ENCODE measurements at regions not wholly inside any gene's neighbourhood (a gene's known extent, or its start where the extent isn't known, plus 50 kb on each side); places are given as distances from the start of the nearest gene placed in this dataset.

GRCh38 chr6:105850261-105851112 lies 235.6 kb upstream of the PRDM1 start:
- Histone ChIP-seq H3K4me3 (no peak overlapping the region), H4K20me1 (ENCODE audit: insufficient read depth) (no peaks in the 10 kb centered on the region), H3K79me2 (ENCODE audit: low read depth) (no peaks in the 10 kb centered on the region), H3K9me3 (ENCODE audit: insufficient read depth, low read depth) (no peaks in the 10 kb centered on the region), H3F3A (ENCODE audit: insufficient read depth, low read depth) (no peaks in the 10 kb centered on the region), H2AFZ (no peak overlapping the region), H3K9me2 (ENCODE audit: insufficient read depth) (no peaks in the 10 kb centered on the region), H3K4me1 (replicated peaks; ENCODE audit: insufficient read depth) (no peaks in the 10 kb centered on the region), H3K36me3 (ENCODE audit: low read depth) (no peaks in the 10 kb centered on the region), H3K27ac (no peak overlapping the region), H3K27me3 (ENCODE audit: insufficient read depth, low read depth) (no peaks in the 10 kb centered on the region), H3K4me2 (no peak overlapping the region)
- intact Hi-C loops (cut with micrococcal nuclease; ENCODE audit: unreplicated experiment): no loop called here
- no TSS peak for BruUV-seq (replicated peaks)
- ChIA-PET CTCF (no interaction called here), POLR2A (ENCODE audit: unreplicated experiment) (no interaction called here)
- TF ChIP-seq EZH2 (IDR thresholded peaks at IDR 0.05; ENCODE audit: low read depth): no peak
- DNase-seq: no peak

GRCh38 chr6:105849746-105850145 lies 236.4 kb upstream of the PRDM1 start:
- Histone ChIP-seq H3K79me2 (ENCODE audit: low read depth) (no peaks in the 10 kb centered on the region), H3K27me3 (ENCODE audit: insufficient read depth, low read depth) (no peaks in the 10 kb centered on the region), H2AFZ (no peak overlapping the region), H4K20me1 (ENCODE audit: insufficient read depth) (no peaks in the 10 kb centered on the region), H3K27ac (no peak overlapping the region), H3K4me1 (replicated peaks; ENCODE audit: insufficient read depth) (no peaks in the 10 kb centered on the region), H3K9me2 (ENCODE audit: insufficient read depth) (no peaks in the 10 kb centered on the region), H3K4me2 (no peak overlapping the region), H3K36me3 (ENCODE audit: low read depth) (no peaks in the 10 kb centered on the region), H3K9me3 (ENCODE audit: insufficient read depth, low read depth) (no peaks in the 10 kb centered on the region), H3K4me3 (no peak overlapping the region), H3F3A (ENCODE audit: insufficient read depth, low read depth) (no peaks in the 10 kb centered on the region)
- BruUV-seq (replicated peaks): no TSS peak
- ChIA-PET POLR2A (ENCODE audit: unreplicated experiment) (no interaction called here), CTCF (no interaction called here)
- intact Hi-C loops (cut with micrococcal nuclease; ENCODE audit: unreplicated experiment): no loop called here
- DNase-seq: no peak
- TF ChIP-seq, protein P1, sequence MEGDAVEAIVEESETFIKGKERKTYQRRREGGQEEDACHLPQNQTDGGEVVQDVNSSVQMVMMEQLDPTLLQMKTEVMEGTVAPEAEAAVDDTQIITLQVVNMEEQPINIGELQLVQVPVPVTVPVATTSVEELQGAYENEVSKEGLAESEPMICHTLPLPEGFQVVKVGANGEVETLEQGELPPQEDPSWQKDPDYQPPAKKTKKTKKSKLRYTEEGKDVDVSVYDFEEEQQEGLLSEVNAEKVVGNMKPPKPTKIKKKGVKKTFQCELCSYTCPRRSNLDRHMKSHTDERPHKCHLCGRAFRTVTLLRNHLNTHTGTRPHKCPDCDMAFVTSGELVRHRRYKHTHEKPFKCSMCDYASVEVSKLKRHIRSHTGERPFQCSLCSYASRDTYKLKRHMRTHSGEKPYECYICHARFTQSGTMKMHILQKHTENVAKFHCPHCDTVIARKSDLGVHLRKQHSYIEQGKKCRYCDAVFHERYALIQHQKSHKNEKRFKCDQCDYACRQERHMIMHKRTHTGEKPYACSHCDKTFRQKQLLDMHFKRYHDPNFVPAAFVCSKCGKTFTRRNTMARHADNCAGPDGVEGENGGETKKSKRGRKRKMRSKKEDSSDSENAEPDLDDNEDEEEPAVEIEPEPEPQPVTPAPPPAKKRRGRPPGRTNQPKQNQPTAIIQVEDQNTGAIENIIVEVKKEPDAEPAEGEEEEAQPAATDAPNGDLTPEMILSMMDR (conservative IDR thresholded peaks at IDR 0.05): no peak
- no peak for TF ChIP-seq EZH2 (IDR thresholded peaks at IDR 0.05; ENCODE audit: low read depth)

GRCh38 chr6:105847433-105847832 lies 238.7 kb upstream of the PRDM1 start:
- H3K4me1 ChIP-seq (replicated peaks; ENCODE audit: insufficient read depth): no peaks in the 10 kb centered on the region
- H3K9me3 ChIP-seq (ENCODE audit: insufficient read depth, low read depth): no peaks in the 10 kb centered on the region
- TF ChIP-seq, protein P1 (conservative IDR thresholded peaks at IDR 0.05): no peak
- no peak for TF ChIP-seq EZH2 (IDR thresholded peaks at IDR 0.05; ENCODE audit: low read depth)
- H3K79me2 ChIP-seq (ENCODE audit: low read depth): no peaks in the 10 kb centered on the region
- DNase-seq: no peak
- no peaks in the 10 kb centered on the region for H3K9me2 ChIP-seq (ENCODE audit: insufficient read depth)
- ChIA-PET POLR2A (ENCODE audit: unreplicated experiment) (no interaction called here), CTCF (no interaction called here)
- no TSS peak for BruUV-seq (replicated peaks)
- no peaks in the 10 kb centered on the region for H4K20me1 ChIP-seq (ENCODE audit: insufficient read depth)
- H3K4me3 ChIP-seq: no peak overlapping the region
- no peaks in the 10 kb centered on the region for H3K36me3 ChIP-seq (ENCODE audit: low read depth)
- H3K4me2 ChIP-seq: no peak overlapping the region
- no peak overlapping the region for H3K27ac ChIP-seq
- no peak overlapping the region for H2AFZ ChIP-seq
- H3K27me3 ChIP-seq (ENCODE audit: insufficient read depth, low read depth): no peaks in the 10 kb centered on the region
- H3F3A ChIP-seq (ENCODE audit: insufficient read depth, low read depth): no peaks in the 10 kb centered on the region
- intact Hi-C loops (cut with micrococcal nuclease; ENCODE audit: unreplicated experiment): no loop called here

Data from PC-9 (cell line).